GM20000 (cell line): ENCODE measurements at regions not wholly inside any gene's neighbourhood (a gene's known extent, or its start where the extent isn't known, plus 50 kb on each side); places are given as distances from the start of the nearest gene placed in this dataset.
"Not testable (repeated sequence)": the region's sequence is repeated elsewhere in the genome, so short reads cannot be mapped to it uniquely, and the experiment has no call there.

Source experiments
- DNase-seq: peaks from one replicate; pipeline ENCODE4 v3.0.0; 2012; ENCODE audit warnings: low spot score
- CTCF ChIP-seq: IDR thresholded peaks from 2 replicates; pipeline ENCODE4 v1.5.1; 2012; ENCODE audit warnings: mild to moderate bottlenecking, control low read depth; ENCODE audit errors: extremely low read depth, missing control alignments

DNA sequence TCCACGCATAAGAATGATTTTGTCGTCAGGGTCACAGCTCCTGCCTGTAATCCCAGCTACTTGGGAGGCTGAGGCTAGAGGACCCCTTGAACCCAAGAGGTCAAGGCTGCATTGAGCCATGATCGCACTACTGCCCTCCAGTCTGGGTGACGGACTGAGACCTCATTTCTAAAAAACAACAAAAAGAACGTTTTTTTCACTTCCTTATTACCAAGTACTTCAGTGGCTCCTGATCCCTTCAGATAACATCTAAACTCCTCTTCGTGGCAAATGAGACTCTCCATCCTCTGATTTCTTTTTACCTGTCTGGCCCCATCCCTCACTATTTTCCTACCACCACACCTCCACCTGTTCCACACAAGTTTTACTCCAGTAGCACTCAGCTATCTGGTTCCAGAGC lies 105.4 kb upstream of the TLK1 start:
- no peak for TF ChIP-seq CTCF
- no peak for DNase-seq

DNA sequence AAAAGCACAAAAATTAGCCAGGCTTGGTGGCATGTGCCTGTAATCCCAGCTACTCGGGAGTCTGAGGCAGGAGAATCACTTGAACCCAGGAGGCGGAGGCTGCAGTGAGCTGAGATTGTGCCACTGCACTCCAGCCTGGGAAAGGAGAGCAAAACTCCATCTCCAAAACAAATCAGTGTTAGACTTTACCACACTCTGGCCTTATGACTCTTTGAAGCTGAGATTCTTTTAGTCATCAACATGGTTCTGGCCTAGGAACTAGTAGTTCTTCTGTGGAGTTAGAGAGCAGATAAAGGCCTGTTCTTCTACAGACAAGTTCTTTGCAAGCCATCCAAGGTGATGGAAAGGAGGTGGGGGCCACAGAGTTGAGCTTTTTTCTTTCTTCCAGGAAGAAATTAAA lies 100.8 kb upstream of the TLK1 start:
- DNase-seq: not testable (repeated sequence)

DNA sequence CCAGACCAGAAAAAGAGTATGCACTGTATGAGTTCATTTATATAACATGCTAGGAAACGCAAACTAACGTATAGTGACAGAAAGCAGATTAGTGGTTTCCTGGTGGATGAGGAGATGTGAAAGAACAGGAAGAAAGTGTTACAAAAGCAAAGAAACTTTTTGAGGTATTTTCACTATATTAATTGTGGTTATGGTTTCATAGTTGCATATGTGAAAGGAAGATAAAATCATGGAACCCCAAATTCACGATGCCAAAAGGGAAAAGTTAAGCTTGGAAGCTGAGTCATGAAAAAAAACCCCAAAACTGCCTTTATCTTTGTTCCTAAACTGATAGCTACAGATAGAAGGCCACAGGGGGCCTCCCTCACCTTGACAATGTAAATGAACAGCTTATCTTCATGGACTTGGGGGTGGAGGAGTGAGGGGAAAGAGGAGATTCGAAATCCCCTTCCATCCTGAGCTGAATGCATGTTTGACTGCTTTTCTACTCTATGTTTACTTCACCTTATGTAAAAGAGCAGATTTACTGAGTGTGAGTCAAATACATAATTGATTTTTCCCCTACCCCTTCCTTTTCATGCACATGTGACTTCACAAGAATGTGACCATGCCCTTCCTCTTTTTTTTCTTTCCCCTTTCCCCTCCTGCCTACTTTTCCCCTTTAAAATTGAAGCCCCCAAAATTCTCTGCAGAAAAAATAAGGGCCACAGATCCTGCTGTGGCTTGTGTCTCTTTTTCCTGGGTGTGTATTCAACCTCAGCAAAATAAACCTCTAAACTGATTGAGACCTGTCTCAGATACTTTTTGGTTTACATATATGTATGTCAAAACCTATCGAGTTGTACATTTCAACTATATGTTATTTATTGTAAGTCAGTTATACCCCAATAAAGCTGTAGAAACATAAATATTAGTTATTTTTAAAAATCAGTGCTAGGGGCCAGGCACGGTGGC lies 100.1 kb upstream of the TLK1 start:
- no peak for TF ChIP-seq CTCF
- DNase-seq: peak; percentile 25

GRCh38 chr2:171254666-171255065 lies 94.0 kb upstream of the TLK1 start:
- DNase-seq: no peak
- no peak for TF ChIP-seq CTCF

- no peak for DNase-seq
- TF ChIP-seq CTCF: no peak
Measured at GRCh38 chr2:171253900-171254650, 93.4 kb upstream of the TLK1 start.

DNA sequence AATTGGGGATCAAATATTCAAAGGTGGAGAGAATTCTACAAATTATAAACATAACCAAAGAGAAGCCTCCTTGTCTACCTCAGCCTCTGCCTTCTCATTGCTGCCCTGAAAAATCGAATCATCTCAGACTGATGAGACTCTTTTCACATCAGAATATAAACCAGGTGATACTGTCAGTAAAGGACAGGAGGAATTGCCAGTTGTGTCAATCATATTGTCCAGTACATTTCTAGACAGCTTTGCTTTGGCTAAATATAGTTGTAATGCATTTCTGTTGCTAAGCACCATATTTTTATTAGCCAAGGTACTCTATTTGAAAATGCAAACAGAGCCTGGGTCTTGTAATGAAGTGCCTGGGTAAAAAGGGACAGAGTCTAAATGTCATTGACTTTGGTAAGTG lies 92.6 kb upstream of the TLK1 start:
- DNase-seq: no peak
- TF ChIP-seq CTCF: no peak

DNA sequence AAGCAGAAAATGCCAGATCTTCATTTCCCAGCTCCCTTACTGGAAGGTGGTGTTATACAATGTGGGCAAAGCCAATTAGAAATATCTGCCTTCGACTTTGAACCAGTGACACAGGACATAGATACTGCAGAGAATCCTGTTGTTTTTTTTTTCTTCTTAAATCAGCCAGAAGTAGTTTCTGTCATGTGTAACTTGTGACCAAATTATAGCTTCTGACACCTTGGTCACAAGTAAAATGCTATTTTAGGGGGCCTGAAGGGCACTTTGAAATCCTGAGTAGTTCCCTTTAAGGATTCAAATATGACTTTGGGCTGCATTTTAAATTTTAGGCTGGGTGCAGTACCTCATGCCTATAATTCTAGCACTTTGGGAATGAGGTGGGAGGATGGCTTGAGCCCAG lies 89.0 kb upstream of the TLK1 start:
- DNase-seq: no peak
- no peak for TF ChIP-seq CTCF
